Stimulated activated CD8-positive, alpha-beta memory T cell treated with anti-CD3 and anti-CD28 coated beads, Interleukin-15, amount 100 ng/mL, for 1 hour (primary cell): ENCODE measurements at regions not wholly inside any gene's neighbourhood (a gene's known extent, or its start where the extent isn't known, plus 50 kb on each side); places are given as distances from the start of the nearest gene placed in this dataset.

ENCODE experiments used
- DNase-seq: peaks from one replicate; pipeline ENCODE4 v3.0.0-alpha.2; 2020; ENCODE audit warnings: low read depth

DNA sequence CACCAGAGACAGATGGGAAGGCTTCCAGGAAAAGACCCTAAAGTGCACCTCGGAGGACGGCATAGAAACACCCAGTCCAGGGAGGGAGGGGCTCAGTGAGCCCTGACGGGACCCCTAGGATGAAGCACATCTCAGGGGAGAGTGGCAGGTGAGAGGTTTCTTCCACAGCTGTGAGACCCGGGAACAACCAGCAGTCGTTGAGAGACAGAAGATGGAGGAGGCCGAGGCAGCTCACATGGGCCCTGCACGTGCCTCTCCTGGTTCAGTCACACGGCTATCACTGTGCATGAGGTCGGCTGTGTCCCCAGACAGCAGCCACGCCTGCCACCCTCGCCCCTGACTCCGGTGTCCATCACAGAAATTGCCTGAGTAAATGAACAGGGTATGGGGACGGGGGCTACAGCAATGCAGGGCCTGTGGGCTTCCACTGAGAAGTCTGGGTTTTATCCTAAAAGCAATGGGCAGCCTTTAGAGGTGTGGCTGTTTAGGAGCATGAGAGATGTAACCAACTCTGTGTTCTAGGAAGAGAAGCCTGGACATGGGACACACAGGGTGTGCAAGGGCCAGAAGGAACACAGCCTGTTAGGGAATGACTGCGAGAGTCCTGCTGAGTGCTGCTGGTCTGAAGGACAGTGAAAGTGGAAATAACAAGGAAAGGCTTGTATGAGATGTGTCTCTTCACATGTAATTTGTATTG, 102.0 kb downstream of the TMEM18 start:
- no peak for DNase-seq

DNA sequence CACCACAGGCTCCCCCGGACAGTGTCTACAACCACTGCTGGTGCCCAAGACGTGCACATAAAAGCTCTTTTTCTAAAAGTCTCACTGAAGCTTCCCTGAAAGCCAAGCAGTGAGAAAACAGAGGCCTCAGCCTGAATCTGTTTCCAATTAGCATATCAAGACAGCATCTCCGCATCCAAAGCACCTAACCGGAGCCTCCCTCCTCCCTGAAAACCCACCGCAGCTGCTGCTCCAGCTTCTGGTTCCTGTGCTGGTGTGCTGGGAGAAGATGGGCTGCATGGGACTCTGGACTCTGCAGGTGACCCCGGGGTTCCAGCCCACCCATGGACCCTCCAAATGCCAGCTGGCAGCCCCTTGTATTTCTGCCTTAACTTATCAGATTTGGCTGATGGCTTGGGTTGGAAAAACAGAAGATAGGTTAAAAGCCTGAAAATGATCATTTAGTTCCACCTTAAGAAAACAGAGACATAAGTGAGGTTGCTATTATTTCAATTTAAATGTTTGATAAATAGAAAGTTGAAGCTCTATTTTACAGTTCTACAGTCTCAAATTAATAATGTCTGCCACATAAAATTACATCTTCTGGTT, 103.3 kb downstream of the TMEM18 start:
- DNase-seq: no peak

DNA sequence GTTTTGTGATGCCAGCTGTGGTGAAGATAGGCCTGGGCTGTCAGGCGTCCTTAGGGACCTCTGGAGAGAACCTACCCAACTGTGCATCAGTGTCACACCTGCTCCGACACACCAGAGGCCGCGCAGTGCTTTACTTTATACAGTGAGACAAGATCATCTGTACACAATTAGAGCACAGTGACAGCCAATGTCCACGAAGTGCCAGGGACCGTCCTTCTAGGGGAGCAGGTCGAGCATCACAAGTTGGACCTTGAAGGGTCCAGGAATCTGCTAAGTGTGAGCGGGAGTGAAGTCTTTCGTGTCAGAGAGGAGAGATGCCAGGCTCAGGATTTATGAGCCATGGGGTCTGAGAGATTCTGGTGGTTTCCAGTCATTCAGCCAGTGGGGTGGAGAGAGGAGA, 104.2 kb downstream of the TMEM18 start:
- DNase-seq: no peak

DNA sequence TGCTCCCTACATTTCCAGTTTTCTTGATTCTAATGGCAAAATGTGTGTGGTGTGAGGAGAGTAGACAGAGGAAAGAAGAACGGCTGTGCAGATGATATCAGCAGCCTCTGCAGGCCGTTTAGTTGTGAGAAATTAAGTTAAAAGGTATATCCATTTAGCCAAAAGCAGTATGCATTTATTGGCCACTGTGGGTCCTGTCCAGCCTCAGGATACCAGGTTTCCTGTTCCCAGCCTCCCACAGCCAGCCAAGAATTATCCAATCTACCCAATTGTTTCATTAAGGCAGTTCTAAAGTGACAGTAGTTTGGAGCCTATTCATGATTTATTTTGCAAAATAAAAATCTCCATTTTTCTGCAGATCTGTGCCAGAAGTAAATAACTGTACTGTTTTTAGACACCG, 107.5 kb downstream of the TMEM18 start:
- DNase-seq: no peak

DNA sequence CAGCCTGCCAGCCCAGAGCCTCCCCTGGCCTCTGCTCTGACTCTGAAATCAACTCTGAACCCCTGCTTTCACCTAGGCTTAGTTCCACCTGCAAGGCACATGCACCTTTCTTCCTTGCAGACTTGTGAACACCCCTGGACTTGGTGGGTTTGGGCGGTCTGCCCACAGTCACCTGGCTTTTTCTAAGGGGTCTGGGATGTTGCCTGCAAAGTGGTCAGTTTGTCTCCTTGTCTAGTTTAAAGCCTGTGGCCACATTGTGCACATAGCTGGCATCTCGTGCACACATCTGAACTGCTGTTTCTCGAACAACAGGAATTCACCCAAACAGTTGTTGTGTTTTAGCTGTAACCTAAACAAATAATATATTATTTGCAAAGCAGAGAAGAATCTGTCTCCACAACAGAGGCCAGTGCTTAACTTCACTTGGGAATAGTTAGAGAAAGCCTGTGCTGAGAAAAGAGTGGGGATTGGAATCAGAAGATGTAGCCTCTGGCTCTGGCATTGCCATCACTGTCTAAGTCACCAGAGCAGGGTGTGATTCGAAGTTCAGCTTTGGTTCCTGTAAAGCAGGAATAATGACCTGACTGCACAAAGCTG, 108.5 kb downstream of the TMEM18 start:
- no peak for DNase-seq

DNA sequence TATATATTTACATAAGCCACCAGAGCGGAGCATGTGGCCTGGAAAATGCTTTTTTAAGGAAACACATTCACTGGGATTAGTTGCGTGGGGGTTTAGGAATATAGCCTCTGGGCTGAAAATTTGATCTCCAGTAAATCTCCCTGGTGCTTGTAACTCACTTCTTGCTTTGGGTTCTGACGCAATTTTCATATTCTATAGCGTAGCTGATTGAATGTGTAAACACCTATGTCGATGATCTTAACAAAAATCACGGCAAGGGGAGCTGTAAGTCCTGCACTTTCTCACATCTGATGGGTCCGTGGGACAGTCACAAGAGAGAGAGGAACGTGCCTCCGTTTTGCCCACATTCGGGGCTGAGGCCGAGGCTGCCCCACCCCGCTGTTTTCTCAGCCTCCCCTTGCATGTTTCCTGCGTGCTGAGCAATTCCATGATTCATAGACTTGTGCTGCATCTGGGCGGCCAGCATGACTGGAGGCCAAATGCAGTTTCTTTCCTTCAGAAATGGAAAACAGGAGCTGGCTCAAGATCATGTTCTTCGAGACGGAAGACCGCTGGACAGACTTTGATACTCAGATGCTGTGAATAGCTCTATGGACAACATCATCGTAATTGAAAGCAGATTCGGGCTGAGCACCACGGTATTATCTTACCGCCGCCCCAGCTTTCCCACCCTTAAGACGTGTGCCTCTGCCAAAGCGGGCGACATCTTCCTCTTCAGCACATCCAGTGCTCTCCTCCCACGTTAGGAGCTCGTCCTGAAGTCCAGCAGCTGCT, 109.2 kb downstream of the TMEM18 start:
- no peak for DNase-seq

DNA sequence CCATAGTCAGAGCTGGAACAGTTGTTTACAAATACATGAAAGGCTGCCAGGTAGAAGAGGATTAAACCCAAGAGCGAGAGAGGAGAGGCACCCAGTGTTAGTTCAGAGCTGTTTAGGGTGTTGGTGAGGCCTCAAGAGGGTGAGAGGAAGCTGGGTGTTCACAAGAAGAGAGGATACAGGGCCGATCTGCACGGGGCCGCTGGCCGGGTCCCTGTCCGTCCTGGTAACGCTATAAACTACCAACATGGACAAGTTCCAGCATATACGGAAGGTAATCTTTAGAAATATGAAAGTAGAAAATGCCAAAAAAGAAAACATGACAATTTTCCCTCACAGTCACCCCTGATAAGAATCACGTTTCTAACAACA, 109.7 kb downstream of the TMEM18 start:
- DNase-seq: no peak

DNA sequence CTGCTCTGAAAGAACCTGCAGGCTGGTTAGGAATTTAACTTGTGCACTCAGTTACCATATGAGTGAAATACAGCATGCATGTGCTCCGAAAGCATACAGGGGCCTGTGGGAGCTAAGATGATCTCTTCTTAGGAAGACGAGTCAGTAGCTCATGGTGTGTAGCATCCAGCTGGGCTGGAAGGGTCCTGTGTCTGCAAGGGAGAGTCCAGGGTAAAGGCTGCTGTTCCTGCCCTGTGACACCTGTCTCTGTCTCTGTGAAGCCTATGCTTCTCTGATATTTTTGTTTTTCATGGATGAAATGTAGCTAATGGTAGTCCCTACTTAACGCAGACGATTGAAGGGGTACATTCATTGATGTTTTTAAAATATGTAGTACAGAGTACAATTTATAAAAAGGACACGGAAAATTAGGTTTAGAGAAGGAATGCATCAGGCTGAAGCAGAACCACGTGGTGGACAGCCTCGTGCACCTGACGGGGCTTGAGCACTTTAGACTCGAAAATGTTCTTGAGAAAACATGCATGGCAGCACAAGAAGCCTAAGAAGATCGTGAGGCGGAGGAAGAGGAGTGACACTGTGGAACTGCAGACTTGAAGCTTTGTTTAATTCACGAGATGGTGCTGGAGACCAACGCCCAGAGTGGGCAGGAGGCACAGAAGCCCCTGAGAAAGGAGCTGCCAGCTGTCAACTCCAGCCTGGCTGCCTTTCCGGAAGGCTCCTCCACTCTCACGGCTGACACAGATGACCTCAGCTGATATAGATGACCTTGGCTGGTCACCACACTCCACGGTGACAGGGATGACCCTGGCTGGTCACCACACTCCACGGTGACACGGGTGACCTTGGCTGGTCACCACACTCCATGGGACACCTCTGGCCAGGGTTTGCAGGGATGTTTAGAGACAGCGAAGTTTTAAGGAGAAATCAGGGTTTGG, 110.6 kb downstream of the TMEM18 start:
- DNase-seq: no peak

DNA sequence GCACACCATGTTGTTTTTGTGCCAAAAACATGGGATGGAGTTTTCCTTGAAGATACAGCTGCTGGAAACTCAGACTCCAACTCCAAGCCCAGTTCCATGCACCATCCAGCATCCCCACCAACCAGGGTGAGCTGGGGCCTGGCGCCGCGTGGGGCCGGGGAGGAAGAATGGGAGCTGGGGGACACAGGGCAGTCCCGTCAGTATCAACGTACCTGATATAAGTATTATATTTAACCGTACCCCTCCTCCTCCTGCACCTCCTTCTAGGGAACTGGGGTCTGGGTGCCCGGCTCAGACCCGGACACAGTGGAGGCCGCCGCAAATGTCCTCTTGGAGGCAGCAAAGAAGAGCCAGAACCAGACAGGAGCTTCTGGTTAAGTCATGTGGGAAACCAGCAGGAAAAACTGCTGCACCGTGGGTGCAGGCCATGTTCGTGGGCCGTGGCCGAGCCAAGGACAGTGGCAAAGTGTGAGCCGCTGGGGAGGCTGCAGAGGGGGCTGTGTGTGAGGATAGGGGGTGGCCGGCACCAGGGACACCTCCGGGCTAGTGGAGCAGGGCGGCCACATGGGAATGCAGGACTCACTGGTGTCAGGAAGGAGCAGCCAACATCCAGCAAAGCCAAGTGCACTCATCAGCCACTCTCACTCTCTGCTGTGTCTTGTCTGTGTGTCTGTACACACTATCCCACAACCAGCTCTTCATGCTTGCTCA, 112.6 kb downstream of the TMEM18 start:
- DNase-seq: no peak

DNA sequence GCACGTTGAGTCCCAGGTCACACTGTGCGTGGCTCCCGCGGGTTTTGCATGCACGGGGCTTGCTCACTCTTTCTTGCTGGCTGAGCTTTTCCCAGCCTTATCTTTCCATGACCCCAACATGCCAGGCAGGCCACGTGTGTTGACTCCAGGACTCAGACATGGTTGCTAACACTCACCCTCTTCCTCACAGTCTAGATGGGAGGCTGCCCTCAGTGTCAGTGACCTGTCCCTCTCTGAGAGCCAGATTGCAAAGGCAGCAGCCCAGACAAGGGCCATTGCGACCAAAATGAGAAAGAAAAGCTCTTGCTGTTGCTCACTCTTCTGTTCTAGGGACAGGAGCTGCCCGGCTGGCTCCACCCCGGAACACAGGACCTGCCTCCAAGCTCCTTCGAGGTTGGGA, 113.7 kb downstream of the TMEM18 start:
- no peak for DNase-seq

DNA sequence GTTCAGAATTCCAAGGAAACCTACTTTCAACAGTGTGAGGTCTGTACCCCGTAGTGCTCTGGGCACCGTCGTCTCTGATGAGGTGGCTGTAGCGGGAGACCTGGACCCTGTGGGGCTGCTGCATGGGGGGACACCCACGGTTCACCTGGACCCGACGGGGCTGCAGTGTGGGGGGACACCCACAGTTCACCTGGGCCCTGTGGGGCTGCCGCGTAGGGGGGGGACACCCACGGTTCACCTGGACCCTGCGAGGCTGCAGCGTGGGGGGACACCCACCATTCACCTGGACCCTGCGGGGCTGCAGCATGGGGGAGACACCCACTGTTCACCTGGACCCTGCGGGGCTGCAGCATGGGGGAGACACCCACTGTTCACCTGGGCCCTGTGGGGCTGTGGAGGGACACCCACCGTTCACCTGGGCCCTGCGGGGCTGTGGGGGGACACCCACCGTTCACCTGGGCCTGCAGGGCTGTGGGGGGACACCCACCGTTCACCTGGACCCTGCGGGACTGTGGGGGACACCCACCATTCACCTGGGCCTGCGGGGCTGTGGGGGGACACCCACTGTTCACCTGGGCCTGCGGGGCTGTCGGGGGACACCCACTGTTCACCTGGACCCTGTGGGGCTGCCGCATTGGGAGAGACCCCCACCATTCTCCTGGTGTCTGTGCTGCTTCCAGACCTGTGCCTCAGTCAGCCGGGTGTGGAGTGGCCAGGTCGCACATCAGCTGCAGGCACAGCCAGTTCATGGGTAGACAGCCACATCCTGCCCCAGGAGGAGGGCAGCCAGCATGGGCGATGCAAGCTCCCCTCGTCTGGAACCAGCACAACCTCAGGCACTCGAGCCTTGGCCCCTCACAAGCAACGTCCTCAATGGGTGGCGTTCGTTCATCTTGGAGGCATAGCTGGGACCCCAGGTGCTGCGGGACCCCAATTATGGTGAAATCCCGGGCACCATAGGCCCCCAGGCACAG, 114.5 kb downstream of the TMEM18 start:
- DNase-seq: no peak

DNA sequence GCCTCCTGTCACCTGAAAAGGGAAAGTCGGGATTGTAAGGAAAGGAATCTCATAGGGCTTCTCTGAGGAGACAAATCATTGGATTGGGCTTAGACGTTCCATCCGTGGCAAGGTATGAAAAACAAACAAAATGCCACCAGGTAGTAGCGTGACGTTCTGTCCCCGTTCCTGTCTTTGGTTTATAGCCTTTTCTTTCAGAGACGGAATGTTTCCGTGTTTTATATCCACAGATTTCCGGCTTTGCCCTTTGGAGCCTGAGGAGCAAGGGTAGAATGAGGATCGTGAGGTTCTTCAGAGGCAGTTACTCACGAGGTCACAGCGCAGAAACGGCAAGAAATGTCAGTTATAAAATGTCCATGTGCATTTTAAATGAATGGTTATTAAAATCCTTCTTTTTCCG, 118.3 kb downstream of the TMEM18 start:
- no peak for DNase-seq

DNA sequence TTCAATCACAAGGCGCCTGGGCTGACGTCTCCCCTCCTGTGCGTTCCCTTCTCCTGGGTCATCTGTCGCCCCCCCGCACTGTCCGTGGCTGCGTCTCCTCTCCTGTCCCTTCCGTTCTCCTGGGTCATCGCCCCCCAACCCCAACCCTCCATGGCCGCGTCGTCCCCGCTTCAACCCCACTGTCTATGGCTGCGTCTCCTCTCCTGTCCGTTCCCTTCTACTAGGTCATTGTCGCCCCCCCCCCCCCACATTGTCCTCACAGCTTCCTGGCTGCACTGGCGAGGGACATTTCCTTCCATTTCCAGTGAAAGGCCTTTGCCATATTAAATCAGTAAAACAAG, 118.9 kb downstream of the TMEM18 start:
- DNase-seq: no peak

DNA sequence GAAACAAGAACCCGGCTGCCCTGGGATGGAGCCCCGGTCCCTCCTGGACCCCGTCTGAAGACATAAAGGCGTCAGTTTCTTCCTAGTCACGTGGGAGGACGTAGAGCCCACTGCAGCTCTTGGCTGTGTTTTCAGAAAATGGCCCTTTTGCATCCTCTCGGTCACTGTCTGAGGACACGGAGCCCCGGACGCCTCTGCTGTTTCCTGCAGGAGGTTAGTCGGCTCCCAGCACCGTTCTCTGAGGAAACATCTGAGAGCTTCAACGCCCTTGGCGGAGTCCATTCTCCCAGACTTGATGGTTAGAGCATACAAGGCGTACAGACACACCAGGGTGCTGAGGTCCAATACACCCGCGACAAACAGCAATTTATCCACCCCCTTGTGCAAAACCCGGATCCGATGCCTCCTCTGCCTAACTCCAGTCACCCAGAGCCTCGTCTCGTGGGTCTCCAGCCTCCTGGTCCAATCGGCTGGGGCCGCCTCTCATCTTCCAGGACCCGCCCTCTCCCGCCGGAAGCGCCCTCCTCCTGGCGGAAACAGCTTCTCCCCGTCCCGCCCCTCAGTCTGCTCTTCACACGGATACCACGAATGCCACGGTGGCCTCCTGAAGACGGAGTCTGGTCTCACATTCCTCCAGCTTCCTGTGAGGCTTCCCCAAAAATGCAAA, 119.4 kb downstream of the TMEM18 start:
- no peak for DNase-seq

DNA sequence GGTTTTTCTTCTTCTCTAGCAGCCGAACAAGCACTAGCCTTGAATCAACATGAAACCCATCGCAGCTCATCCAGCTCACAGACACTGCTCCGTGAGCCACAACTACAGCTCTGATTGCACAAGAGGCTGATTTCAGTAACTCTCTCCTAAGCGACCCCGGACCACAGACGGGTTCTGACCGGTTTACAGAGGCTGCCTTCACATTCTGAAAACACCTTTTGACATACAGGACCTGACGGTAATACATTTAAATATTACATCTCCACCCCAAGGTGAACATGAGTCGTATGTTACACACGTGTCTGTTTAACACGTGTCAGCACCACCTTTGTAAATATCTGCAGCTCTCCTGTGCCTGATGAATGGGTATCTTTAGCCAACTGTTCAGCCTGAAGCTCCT, 120.7 kb downstream of the TMEM18 start:
- no peak for DNase-seq

DNA sequence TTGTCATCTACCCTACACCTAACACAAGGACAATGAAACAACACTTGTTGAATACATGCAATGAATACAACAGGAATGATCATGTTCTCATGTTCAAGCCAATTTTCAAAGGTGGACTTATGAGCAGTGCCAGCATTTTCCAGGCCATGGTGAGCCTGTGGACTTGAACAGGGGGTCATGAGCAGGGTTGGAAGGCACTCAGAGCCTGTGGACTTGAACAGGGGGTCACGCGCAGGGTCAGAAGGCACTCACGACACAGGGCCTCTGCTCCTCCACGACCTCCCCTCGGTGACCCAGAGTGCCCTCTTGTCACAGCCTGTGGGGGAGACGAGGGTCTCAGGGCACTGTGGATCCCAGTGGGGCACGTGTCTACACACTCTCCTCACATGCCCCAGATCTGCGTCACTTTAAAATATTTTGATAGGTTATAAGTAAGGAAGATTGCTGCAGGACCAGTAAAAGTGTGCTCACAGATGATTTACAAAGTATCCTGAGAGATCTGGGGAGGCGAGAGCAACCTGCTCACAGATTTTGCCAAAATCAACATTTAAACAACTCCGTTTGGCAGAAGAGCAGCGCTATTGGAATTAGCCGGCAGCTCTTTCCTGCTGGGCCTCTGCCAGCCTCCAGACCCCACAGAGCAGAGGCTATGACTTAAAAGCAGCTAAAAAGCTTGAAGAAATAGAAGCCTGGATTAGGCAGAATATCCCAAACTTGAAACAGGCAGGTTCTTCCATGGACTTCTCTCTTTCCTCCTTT, 121.9 kb downstream of the TMEM18 start:
- no peak for DNase-seq

DNA sequence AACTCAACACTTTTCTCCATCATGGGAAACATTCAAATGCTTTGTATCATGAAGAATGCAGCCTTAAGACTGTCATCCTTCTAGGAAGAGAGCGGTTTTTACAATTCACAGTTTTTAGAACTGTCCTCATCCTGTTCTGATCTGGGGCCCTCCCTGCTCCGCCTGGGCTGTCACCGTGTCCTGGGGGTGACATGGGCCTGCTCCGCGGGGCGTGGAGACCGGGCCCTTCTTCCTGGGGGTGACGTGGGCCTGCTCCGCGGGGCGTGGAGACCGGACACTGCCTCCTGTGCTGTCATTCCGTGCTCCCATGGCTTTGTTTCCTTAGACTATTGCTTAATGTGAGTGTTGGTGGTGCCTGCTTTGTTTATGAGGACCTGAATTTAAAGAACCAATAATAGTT, 122.8 kb downstream of the TMEM18 start:
- DNase-seq: no peak

DNA sequence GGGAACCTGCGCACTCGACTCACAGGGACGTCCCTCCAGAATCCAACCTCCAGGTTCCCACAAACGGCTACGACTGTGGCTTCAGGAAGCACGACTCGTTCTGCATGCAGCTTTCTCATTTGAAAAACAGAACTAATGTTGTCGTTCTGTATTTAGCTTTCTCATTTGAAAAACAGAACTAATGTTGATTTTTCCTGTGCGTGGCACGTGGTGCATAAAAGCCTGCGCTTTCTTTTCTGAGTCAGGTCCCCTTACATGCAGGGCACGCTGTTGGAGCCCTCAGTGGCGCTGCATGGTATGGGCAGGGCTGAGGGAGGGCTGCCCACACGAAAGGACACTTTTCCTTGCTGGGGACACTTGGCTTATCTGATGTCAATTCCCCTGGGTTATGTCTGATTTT, 124.3 kb downstream of the TMEM18 start:
- DNase-seq: no peak

DNA sequence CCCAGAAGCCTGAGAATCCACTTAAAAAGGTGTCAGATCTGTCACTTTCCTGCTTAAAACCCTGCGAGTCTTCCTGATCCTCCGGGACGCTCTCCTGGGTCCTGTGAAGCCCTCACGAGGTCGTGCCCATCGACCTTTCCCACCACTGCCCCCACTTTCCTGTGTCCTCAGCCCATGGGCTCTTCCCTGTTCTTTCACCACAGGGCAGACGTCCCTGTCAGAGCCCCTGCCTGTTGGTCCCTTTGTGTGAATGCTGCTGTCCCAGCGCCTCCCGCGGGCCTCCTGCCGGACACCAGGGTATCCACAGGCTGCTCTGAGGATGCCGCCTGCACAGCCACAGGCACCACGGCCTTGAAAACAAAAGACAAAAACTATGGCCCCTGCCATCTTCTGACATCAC, 125.6 kb downstream of the TMEM18 start:
- no peak for DNase-seq
